ENCODE measurements at regions not wholly inside any gene's neighbourhood (a gene's known extent, or its start where the extent isn't known, plus 50 kb on each side); places are given as distances from the start of the nearest gene placed in this dataset.

DNA sequence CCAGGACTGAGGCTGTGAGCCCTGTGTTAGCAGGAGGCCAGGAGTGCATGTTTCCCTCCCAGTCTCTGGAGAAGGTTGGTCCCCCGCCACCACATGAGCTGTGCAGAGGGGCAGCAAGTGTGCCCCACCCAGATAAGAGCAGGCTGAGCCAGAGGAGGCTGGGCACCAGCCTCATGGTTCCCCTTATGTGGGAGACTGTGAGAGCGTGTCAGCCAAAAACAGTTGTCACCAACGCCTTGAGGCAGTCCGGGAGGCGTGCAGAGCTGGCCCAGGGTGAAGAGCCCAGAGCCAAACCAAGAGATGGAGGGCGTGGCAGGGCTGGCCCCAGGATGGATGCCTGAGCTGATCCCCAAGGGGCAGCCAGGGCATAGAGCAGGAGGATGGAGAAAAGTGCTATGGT, 128.7 kb upstream of the GLI2 start:
- CTCF ChIA-PET, result no interaction called here
- H3K27ac ChIP-seq (ENCODE audit: low read depth, low read length), result no peak overlapping the region
- POLR2A ChIA-PET, result no interaction called here
- TF ChIP-seq, protein P1, sequence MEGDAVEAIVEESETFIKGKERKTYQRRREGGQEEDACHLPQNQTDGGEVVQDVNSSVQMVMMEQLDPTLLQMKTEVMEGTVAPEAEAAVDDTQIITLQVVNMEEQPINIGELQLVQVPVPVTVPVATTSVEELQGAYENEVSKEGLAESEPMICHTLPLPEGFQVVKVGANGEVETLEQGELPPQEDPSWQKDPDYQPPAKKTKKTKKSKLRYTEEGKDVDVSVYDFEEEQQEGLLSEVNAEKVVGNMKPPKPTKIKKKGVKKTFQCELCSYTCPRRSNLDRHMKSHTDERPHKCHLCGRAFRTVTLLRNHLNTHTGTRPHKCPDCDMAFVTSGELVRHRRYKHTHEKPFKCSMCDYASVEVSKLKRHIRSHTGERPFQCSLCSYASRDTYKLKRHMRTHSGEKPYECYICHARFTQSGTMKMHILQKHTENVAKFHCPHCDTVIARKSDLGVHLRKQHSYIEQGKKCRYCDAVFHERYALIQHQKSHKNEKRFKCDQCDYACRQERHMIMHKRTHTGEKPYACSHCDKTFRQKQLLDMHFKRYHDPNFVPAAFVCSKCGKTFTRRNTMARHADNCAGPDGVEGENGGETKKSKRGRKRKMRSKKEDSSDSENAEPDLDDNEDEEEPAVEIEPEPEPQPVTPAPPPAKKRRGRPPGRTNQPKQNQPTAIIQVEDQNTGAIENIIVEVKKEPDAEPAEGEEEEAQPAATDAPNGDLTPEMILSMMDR (IDR thresholded peaks at IDR 0.05; ENCODE audit: low read depth, low read length), result no peak
- no peaks in the 10 kb centered on the region; the same call in 1 of the 2 replicates for H3K9me3 ChIP-seq (ENCODE audit: control insufficient read depth, insufficient read depth, low read length)
- H3K27me3 ChIP-seq (ENCODE audit: control insufficient read depth, insufficient read depth, low read length), result peaks cover 7% of the 10 kb centered on the region
- no peak for DNase-seq (ENCODE audit: low read depth, low spot score)
- H3K4me3 ChIP-seq (ENCODE audit: low read depth, low read length), result no peak overlapping the region

DNA sequence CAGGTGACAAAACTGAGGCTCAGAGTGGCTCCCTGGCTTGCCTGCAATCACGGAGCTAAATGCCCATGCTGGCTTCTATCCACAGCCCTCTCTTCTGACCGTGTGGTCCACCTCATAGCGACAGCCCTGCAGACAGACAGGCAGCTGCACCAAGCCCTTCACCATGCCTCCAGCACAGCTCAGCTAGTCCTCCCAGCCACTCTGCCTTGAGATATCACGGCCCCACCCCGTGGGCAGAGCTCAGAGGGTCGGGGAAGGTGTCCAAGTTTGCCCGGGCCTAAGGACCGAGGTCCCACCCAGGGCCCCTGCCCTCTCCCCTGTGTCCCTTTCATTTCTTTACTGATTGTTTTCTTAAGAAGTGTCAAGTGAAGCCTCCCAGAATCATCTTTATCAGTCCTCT, 128.2 kb upstream of the GLI2 start:
- POLR2A ChIA-PET, result no interaction called here

DNA sequence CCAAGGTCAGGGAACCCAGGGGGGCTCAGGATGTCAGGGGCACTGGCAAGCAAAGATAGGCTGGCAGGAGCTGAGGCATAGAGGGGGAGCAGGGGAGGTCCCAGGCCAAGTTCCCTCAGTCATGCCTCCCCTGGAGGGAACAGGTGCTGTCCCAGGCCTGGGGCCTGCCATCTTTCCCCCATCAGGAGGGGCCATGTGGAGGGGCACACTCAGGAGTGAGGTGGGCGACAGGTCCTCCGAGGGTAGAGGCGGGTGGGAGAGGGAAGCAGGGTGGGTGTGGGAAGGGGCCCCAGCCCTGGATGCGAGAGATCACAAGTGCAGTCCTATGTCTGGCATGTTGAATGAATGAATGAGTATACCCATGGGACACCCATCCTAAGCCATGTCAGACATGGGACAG, 127.7 kb upstream of the GLI2 start:
- TF ChIP-seq, protein P1 (IDR thresholded peaks at IDR 0.05; ENCODE audit: low read depth, low read length), result no peak
- CTCF ChIA-PET, result no interaction called here

More for the DNA sequence above, 128.2 kb upstream of the GLI2 start:
- no peaks in the 10 kb centered on the region; the same call in 1 of the 2 replicates for H3K9me3 ChIP-seq (ENCODE audit: control insufficient read depth, insufficient read depth, low read length)
- H3K27me3 ChIP-seq (ENCODE audit: control insufficient read depth, insufficient read depth, low read length), result peaks cover 7% of the 10 kb centered on the region
- no peak overlapping the region for H3K4me3 ChIP-seq (ENCODE audit: low read depth, low read length)
- TF ChIP-seq, protein P1 (IDR thresholded peaks at IDR 0.05; ENCODE audit: low read depth, low read length), result no peak
- H3K27ac ChIP-seq (ENCODE audit: low read depth, low read length), result no peak overlapping the region
- no peak for DNase-seq (ENCODE audit: low read depth, low spot score)
- CTCF ChIA-PET, result no interaction called here

DNA sequence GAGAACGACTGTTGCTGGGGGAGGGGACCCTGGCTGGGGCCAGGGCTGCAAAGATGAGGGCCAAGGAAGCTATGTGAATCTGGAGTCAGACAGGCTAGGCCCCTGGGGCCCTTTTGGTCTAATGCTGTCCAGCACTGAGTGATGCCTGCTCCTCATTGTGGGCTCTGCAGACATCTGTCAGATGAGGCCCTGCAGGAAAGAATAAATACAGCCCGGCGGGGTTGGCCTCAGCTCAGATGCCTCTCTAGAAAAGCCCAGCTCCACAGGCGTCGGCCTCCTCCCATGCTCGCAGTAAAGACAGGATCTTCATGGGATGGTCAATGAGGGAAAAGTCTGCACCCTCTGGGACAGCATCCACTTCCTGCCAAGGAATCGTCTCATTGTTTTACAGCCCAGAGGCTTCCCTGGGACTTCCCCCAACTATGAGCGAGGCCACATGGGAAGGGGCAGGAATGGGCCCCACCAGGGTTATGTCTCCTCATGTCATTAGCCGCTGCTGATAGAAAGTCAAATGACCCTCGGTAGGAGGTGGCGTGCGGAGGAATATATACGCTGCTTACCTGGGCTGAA, 125.8 kb upstream of the GLI2 start:
- H3K9me3 ChIP-seq (ENCODE audit: control insufficient read depth, insufficient read depth, low read length), result no peaks in the 10 kb centered on the region; the same call in 1 of the 2 replicates
- CTCF ChIA-PET, result no interaction called here
- H3K4me3 ChIP-seq (ENCODE audit: low read depth, low read length), result no peak overlapping the region
- H3K27me3 ChIP-seq (ENCODE audit: control insufficient read depth, insufficient read depth, low read length), result peaks cover 9% of the 10 kb centered on the region
- no peak for DNase-seq (ENCODE audit: low read depth, low spot score)
- no peak overlapping the region for H3K27ac ChIP-seq (ENCODE audit: low read depth, low read length)
- TF ChIP-seq, protein P1 (IDR thresholded peaks at IDR 0.05; ENCODE audit: low read depth, low read length), result no peak
- POLR2A ChIA-PET, result no interaction called here

More for the DNA sequence above, 127.7 kb upstream of the GLI2 start:
- Histone ChIP-seq H3K27ac (ENCODE audit: low read depth, low read length) (no peak overlapping the region), H3K9me3 (ENCODE audit: control insufficient read depth, insufficient read depth, low read length) (no peaks in the 10 kb centered on the region; the same call in 1 of the 2 replicates), H3K27me3 (ENCODE audit: control insufficient read depth, insufficient read depth, low read length) (peaks cover 9% of the 10 kb centered on the region), H3K4me3 (ENCODE audit: low read depth, low read length) (no peak overlapping the region)
- no peak for DNase-seq (ENCODE audit: low read depth, low spot score)
- POLR2A ChIA-PET, result no interaction called here

DNA sequence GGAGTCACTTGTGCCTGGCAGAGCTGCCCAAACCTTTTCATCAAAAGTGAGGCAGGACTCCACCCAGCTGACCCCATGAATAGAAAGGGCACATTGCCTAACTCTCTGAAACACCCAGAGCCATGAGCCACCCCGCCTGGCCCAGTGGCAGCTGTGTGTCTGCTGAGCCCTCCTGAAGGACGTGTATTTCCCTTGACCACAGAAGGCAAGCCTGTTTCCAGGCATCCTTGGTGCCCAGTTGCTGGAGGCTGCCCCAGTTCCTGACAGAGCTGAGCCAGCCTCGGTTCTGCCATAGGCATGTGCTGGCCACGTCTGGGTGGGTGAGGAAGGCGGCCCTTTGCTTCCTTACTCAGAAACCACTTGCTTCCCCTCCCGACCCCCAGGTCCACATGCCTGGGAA, 124.7 kb upstream of the GLI2 start:
- CTCF ChIA-PET, result interaction anchor here (1.0 kb wide), 1 partner anchor 70 kb away, joined by 4 read pairs; no protein-coding TSS in a partner anchor

More for the DNA sequence above, 124.7 kb upstream of the GLI2 start:
- H3K9me3 ChIP-seq (ENCODE audit: control insufficient read depth, insufficient read depth, low read length), result no peaks in the 10 kb centered on the region; the same call in 1 of the 2 replicates
- no peak overlapping the region for H3K4me3 ChIP-seq (ENCODE audit: low read depth, low read length)
- H3K27ac ChIP-seq (ENCODE audit: low read depth, low read length), result no peak overlapping the region
- TF ChIP-seq, protein P1 (IDR thresholded peaks at IDR 0.05; ENCODE audit: low read depth, low read length), result no peak
- POLR2A ChIA-PET, result no interaction called here
- peaks cover 9% of the 10 kb centered on the region for H3K27me3 ChIP-seq (ENCODE audit: control insufficient read depth, insufficient read depth, low read length)
- no peak for DNase-seq (ENCODE audit: low read depth, low spot score)

Measured in AG04450 (cell line).